Activated naive CD4-positive, alpha-beta T cell treated with Interleukin-2 at 50 U/mL for 16 hours (primary cell): ENCODE measurements at regions not wholly inside any gene's neighbourhood (a gene's known extent, or its start where the extent isn't known, plus 50 kb on each side); places are given as distances from the start of the nearest gene placed in this dataset.

Source experiments
- DNase-seq: peaks from one replicate; pipeline ENCODE4 v3.0.0-alpha.2; 2020

- no peak for DNase-seq
Observed at GRCh38 chrY:8202837-8203236, 1134.4 kb upstream of the TSPY4 start.

- DNase-seq, result no peak
Observed at GRCh38 chrY:8241144-8241543, 1096.1 kb upstream of the TSPY4 start.

- DNase-seq, result no peak
Observed at GRCh38 chrY:8273807-8274206, 1063.5 kb upstream of the TSPY4 start.

GRCh38 chrY:8305021-8305420, 1032.2 kb upstream of the TSPY4 start:
- no peak for DNase-seq

GRCh38 chrY:8324113-8324512, 1013.2 kb upstream of the TSPY4 start:
- no peak for DNase-seq

- no peak for DNase-seq
Observed at GRCh38 chrY:8326944-8327343, 1010.3 kb upstream of the TSPY4 start.

- DNase-seq, result no peak
Observed at GRCh38 chrY:8327708-8328354, 1009.4 kb upstream of the TSPY4 start.

GRCh38 chrY:8329431-8329830, 1007.8 kb upstream of the TSPY4 start:
- DNase-seq, result no peak

- DNase-seq, result no peak
Observed at GRCh38 chrY:8329929-8330328, 1007.3 kb upstream of the TSPY4 start.

GRCh38 chrY:8333328-8333727, 1003.9 kb upstream of the TSPY4 start:
- no peak for DNase-seq

GRCh38 chrY:8335299-8335835, 1001.9 kb upstream of the TSPY4 start:
- DNase-seq, result no peak

- no peak for DNase-seq
Observed at GRCh38 chrY:8336112-8336774, 1001.0 kb upstream of the TSPY4 start.

- no peak for DNase-seq
Observed at GRCh38 chrY:8341000-8341399, 996.3 kb upstream of the TSPY4 start.

GRCh38 chrY:8342173-8342572, 995.1 kb upstream of the TSPY4 start:
- DNase-seq, result no peak

GRCh38 chrY:8351241-8351640, 986.0 kb upstream of the TSPY4 start:
- DNase-seq, result no peak

- no peak for DNase-seq
Observed at GRCh38 chrY:8352201-8352600, 985.1 kb upstream of the TSPY4 start.

- DNase-seq, result no peak
Observed at GRCh38 chrY:8358161-8358560, 979.1 kb upstream of the TSPY4 start.

GRCh38 chrY:8361715-8362114, 975.5 kb upstream of the TSPY4 start:
- DNase-seq, result no peak

GRCh38 chrY:8377491-8377890, 959.8 kb upstream of the TSPY4 start:
- no peak for DNase-seq

- no peak for DNase-seq
Observed at GRCh38 chrY:8379800-8380199, 957.5 kb upstream of the TSPY4 start.

GRCh38 chrY:8381425-8381824, 955.8 kb upstream of the TSPY4 start:
- peak; percentile 5 for DNase-seq

- no peak for DNase-seq
Observed at GRCh38 chrY:8386053-8386452, 951.2 kb upstream of the TSPY4 start.

GRCh38 chrY:8388512-8388911, 948.8 kb upstream of the TSPY4 start:
- no peak for DNase-seq

GRCh38 chrY:8390310-8390709, 947.0 kb upstream of the TSPY4 start:
- DNase-seq, result no peak

- DNase-seq, result no peak
Observed at GRCh38 chrY:8393246-8393645, 944.0 kb upstream of the TSPY4 start.
